ENCODE measurements at regions not wholly inside any gene's neighbourhood (a gene's known extent, or its start where the extent isn't known, plus 50 kb on each side); places are given as distances from the start of the nearest gene placed in this dataset.
"Not testable (repeated sequence)": the region's sequence is repeated elsewhere in the genome, so short reads cannot be mapped to it uniquely, and the experiment has no call there.

DNA sequence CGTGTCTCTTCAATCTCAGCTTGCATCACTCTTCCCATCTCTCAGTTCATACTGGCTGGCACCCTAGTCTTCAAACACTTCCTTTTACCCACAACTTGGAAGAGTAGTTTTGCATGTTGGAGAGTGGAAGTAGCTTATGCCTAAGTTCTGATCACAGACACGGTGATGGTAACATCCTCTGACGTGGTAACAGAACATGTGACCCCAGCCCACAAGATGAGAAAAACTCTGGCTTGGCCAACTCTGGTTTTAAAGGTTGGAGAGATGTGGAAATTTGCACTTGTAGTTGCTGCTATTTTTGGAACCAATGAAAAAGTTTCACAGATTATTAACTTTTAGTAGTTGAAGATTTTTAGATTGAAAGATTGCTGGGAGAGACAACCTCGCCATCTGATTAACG is 155.4 kb upstream of the SLC35G4 start:
- no peak for DNase-seq

DNA sequence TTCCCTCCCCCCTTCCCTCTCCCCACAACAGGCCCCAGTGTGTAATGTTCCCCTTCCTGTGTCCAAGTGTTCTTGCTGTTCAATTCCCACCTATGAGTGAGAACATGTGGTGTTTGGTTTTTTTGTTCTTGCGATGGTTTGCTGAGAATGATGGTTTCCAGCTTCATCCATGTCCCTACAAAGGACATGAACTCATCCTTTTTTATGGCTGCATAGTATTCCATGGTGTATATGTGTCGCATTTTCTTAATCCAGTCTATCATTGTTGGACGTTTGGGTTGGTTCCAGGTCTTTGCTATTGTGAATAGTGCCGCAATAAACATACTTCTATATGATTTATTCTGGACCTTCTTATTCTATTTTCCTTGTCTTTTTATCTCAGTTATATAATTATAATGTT is 165.2 kb upstream of the SLC35G4 start:
- not testable (repeated sequence) for DNase-seq

DNA sequence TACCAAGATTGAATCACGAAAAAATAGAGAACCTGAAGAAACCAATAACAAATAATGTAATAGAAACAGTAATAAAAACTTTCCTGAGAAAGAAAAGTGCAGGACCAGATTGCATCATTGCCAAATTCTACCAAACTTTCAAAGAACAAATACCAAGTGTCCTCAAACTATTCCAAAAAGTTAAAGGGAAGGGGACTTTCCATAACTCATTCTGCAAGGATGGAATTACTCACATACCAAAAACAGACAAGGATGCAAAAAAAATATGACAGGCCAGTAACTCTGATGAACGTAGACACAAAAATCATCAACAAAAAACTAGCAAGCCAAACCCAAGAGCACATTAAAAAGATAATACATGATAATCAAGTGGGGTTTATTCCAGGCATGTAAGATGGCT is 172.3 kb upstream of the SLC35G4 start:
- DNase-seq, result no peak

DNA sequence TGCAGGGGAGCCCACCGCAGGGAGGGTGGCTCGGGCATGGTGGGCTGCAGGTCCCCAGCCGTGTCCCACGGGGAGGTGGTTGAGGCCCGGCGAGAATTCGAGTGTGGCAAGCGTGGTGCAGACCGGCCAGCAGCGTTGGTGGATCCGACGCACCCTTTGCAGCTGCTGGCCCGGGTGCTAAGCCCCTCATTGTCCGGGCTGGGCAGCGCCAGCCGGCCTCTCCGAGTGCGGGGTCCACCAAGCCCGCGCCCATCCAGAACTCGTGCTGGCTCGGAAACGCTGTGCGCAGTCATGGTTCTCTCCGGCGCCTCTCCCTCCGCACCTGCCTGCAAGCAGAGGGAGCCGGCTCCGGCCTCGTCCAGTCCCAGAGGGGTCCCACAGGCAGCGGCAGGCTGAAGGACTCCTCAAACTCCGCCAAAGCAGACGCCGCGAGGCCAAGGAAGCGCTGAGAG is 177.0 kb upstream of the SLC35G4 start:
- DNase-seq, result no peak

DNA sequence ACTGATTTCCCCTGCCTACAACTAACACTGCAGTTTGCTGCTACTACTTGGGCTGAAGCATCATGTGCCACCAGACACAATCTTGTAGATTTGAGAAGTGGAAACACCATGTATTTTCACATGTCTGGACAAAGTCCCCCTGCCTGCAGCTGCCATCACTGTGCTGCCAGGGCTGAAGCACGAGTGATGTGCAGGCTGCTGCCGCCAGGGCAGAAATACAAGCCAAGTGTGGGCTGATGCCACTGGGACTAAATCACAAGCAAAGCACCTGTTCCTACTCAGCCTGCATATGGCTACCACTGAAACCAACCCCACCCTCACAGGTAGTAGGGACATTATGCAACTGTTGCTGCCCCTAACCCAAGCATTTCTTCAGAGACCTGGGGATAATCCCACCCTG is 179.5 kb upstream of the SLC35G4 start:
- no peak for DNase-seq

DNA sequence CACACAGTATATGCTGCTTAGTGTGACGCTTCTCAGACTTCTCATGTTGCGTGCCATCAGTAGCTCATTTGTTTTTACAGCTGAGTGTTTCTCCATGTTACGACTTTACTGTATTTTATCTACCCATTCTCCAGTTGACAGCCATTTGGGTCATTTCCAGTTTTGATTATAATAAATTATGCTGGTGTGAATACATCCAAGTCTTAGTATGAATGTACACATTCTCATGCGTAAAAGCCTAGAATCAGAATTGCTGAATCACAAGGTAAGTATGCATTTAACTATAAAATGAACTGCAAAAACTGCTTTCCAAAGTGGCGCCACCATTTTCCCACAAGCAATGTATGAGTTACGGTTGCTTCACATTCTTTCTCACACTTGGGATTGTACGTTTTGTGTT is 184.2 kb upstream of the SLC35G4 start:
- no peak for DNase-seq

DNA sequence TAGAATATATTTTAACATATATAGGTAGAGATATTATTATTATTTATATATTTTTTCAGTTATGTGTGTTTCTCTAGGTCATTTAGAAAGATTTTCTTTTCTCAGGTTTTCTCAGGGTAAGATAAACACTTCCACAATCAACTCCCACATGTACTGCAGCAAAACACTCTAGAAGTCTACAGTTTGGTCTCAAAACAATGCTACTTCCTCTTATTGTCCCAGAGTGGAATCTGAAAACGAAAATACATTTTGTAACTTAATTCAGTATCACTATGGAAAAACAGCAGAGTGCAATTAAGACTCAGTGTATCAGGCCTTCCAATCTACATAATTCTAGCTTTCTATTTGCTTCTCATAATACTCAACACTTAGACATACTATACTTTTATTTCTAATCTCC is 190.1 kb upstream of the SLC35G4 start:
- DNase-seq, result no peak

DNA sequence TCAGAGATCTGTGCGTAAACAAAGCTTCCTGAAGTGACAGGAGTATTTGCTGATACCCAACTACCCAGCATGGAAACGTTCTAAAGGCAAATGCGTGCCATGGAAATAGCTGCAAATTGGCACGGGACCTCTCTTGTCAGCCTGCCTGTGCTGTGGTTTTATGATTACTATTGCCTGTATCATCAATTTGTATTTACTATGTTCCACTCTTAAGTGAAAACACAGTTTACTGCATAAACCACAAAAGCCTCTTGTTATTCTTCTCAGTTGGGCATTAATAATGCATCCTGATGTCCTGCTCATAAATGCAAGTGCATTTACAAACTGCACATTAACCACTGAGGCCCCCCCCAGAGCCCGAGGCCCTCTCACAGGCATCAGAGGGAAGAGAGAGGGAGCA is 196.6 kb upstream of the SLC35G4 start:
- DNase-seq, result no peak

DNA sequence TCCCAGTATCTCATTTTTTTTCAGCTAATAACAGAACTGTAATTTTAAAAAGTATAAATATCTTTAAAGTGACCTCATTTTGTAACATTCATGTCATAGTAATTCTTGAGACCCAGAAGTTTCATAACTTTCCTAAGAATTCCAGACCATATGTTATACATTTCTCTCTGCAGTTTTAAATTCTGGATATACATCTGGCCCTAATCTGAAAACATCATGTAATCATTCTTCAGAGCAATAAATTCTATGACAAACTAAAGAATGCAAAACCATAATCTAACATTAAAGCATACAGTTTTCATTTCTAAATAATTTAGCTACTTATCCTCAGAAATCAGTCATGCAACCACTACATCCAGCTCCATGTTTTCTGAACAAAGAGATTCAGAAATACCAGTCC is 198.3 kb upstream of the SLC35G4 start:
- no peak for DNase-seq

DNA sequence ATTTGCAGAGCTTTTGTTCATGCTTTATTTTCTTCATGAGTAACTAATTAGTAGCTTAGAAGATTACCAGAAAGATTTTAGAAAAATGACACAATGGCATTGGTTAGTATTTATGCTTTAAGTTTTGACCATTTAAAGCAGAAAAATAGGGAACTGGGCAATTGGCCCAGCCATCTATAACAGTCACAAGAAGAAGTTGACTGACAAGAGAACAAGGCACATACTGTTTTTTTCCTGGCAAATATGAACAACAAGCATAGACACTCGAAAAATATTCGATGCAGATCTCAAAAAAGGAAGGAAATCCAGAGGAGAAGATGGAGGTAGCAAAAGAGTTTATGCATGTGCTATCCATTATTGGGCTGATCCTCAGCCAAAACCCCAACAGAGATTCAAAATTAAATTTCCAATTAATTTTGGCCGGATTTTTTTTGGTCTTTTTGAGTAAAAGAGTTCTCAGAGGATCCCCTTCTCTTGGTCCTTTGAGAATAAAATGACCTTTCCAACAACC is 200.8 kb upstream of the SLC35G4 start:
- DNase-seq, result no peak

DNA sequence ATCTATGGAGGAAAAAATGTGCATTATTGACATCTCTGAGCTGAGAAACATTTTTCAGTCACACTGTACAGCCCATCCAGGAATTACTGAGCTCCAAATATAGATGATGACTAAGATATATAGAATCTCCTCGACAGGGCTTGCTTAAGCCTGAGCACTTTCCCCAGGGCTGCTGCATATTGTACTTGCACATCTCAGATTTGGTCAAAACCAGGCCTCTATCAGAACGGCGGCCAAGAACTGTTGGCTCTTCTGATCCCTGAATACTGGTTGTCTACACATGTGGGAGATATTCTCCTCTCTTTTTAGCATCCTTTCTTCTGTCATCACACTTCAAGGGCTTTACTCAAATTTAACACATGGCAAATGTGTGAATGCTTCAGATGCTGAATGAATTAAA is 201.5 kb upstream of the SLC35G4 start:
- DNase-seq, result no peak

DNA sequence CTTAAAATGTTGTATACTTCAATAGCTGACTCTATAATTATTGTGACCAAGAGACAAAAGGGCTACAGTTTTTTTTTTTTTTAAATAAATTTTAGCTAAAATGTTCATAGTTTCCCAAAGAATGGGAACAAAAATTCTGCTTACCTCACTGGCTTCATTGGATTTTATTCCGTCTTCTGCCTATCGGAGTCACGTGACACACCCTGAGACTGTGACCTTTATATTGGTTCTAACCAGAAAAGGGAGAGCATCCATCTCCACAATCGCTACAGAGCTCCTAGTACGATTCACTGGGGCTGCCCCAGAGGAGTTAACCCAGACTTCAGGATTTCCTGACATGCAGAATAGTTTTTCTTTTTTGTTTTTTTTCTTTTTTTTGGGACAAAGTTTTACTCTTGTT is 203.6 kb upstream of the SLC35G4 start:
- DNase-seq, result no peak

DNA sequence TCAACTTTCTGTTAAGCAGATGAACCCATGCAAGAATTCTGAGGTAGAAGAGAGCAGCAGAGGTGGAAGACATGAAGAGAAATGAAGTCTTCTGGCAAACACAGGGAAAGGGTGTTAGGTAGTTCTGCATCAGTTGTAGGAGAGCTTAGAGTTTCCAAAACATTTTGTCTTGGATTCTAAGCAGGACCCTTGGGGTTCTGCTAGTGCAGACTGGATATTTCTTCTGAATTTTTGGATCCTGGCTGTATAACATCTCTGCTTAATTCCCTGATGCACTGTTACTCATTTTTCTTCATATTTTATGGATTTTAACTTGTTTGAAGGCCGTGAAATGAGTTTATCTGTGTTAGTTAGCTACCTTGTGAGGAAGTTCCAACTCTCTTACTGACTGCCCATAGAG is 208.7 kb upstream of the SLC35G4 start:
- DNase-seq, result no peak

DNA sequence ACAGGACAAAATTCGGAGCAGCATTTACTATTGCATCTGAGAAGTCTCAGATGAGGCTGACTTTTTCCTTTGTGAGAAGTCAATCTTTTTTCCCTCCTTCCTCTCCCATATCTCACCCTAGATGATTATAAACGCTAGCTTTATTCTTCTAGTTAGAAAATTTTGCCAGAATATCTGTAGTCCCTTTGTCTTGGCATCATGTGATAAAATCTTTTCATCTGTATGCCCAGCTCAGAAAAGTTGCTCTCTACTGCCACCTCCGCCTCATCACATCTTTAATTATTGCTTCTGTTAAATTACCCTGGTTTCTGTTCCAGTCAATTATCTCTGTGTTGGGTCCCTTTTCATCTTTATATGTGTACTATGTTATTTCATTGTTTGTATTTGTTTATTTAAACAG is 210.8 kb upstream of the SLC35G4 start:
- no peak for DNase-seq

DNA sequence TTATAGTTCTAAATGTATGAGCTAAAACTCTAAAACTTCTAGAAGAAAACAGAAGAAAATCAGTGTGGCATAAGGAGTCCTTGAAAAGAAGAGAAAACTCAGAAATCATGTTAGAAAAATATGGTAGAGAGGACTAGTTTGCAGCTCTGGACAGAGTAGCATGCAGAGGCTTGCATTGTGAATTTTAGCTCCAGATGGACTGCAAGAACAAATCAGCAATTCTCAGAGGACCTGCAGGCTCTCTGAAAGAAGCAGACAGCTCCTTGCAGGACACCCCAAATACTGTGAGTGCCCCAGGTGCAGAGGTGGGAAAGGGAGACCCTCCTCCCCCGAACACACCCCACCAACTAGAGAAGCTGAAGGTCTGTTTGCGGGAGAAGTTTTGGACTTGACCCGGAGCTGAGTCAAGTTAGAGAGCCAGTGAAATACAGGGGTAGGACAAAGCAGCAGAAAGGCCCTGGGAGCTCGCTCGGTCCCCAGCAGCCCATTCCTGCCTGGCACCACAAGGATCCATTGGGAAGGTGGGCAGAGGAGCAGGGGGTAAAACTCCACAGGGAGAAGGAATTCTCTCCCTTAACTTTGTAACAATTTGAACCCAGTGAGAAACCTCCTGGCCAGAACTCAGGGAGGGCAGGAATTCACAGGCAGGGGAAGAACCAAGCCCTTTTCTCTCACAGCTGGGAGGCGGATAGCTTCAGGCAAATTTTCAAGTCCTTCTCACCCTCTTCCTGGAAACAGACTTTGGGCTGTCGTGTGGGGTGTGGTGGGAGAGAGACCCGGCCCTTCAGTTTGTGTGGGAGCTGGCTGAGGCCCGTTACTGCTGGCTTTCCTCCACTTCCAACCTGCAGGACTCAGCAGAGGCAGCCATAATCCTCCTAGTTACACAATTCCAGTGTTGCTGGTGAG is 216.2 kb upstream of the SLC35G4 start:
- no peak for DNase-seq

DNA sequence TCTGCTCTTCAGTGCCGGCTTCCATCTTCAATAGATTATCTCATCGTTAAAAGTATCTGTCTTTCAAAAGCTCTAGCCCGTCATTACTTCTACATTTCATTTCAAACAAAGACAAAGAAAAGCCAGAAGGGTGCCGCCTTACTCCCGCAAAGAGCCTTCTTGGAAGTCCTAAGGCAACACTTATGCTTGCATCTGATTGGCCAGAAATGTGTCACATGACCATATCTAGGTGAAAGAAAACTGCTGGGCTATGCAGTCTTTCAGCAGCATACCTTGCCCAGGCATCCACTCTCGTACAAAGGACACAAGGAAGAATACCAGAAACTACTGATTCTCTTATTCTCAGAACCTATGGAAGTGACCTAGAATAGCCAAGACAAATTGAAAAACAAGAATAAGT is 217.1 kb upstream of the SLC35G4 start:
- no peak for DNase-seq

DNA sequence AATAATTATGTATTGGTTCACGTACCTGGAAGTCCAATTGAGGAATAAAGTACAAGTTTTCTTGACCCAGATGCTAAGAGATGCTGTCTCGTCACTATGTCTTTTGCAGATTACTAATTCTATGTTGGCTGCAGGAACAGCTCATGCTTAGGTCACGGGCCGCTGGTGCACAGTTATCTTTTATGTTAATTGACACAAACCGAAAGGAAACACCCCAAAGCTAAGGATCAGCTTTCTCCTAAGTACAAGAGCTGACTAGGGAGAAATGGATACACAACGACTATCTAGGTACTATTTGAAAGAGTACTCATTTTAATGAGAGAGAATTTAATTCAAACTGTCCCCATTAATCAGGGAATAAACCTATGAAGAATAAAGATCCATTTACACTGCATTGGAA is 217.7 kb upstream of the SLC35G4 start:
- DNase-seq, result no peak

DNA sequence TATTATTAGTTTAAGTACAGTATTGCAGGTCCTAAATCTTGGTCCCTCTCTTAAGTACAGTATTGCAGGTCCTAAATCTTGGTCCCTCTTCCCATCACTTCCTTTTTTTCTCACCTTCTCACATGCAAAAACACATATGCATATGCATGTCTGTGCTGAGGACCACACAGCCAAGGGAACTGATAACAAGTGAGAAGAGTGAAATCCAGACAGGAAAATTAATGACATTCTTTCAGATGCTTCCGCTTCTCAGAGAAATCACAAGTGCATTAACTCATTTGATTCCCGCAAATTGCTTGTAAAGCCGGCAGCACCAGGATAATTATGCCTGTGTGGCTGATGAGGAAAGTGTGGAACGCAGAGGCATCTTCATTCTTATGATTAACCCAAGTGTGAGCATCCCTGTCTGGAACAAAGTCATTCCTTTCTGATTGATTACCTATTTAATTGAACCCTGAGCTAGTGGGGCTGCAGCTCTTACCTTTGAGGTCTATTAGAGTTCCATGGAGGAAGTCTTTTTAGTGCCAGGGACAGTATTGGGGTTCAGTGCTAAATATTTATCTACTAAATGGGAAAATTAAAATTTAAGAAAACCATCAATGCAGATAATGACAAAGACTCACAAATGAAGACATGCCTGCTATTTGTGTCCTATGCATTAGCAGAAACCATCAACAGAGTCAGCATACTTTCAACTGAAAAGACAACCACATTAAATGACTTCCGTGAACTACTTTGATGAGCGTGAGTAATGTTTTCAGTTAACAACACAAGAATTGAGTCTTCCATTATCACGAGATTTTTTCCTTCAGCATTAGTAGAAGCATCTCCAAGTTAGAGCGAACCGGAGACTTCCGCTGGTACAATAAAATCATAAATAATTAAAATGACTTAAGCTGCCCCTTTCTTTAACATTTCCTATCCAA is 220.4 kb upstream of the SLC35G4 start:
- DNase-seq, result no peak

DNA sequence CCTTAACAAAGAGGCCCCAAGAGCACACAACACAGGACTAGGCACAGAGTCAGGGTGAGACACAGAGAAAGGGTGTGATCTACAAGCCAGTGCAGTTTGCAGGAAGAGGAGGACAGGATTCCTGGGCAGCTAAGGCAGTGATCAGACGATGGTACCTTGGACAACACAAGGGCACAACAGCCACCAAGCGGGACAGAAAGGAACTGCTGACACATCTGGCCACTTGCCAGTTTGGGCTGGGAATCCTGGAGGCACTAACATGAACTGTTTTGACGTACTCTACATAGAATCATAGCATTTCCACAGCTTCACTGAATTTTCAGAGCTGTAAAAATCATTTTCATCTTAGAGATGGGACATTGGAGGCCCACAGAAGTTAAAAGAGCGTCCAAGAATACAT is 221.5 kb upstream of the SLC35G4 start:
- no peak for DNase-seq

DNA sequence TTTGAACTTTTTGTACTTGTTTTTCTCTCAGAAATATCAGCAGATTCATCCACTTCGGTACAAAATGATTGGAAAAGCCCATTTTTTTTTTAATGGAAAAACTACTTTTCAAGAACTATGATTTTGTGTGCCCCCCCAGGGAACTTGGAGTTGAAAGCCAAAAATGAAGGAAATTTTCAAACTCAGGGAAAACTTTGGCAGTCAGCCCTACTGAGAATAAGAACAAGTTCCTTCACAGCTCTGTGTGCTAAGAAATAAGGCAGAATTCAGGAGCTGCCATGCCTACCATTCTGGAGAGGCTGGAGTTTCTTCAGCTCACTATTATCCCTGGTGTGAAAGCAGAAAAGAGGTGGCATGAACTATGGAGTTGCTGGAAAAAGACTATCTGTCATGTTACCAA is 226.0 kb upstream of the SLC35G4 start:
- no peak for DNase-seq

DNA sequence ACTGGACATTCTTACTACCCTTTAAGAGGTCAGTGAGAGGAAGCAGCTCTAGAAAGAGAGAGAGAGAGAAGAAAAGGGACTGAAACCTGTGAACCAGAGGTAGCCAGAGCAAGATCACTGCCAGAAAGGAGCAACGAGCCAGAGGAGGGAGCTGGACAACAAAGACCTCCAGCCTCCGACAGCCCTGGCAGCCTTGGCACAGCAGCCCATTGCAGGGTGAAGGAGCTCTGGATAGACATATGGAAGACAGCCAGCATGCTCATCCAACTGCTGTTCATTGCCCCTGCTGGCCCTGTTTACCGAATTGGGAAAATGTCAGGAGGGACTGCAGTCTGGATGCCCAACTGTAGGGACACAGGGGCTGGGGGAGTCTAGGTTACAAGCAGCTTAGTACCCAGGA is 228.4 kb upstream of the SLC35G4 start:
- DNase-seq, result no peak

DNA sequence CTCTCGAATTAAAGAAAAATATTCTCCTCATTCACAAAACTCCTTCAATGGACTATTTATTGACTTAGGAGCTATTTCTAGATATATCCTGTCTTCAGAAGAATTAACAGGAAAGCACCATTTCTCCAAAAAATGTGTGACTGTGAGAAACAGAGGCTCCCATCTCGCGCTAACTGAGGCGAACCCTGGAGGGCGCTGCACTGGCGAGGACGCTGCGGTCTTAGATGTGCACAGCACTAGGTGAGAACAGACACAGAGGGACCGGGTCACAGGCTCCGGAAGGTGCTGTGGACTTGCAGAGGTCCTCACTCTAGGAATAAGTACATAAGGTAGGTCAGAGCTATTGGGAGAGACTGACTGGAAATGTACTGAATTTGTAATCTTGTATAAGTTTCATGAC is 229.7 kb upstream of the SLC35G4 start:
- DNase-seq, result no peak

DNA sequence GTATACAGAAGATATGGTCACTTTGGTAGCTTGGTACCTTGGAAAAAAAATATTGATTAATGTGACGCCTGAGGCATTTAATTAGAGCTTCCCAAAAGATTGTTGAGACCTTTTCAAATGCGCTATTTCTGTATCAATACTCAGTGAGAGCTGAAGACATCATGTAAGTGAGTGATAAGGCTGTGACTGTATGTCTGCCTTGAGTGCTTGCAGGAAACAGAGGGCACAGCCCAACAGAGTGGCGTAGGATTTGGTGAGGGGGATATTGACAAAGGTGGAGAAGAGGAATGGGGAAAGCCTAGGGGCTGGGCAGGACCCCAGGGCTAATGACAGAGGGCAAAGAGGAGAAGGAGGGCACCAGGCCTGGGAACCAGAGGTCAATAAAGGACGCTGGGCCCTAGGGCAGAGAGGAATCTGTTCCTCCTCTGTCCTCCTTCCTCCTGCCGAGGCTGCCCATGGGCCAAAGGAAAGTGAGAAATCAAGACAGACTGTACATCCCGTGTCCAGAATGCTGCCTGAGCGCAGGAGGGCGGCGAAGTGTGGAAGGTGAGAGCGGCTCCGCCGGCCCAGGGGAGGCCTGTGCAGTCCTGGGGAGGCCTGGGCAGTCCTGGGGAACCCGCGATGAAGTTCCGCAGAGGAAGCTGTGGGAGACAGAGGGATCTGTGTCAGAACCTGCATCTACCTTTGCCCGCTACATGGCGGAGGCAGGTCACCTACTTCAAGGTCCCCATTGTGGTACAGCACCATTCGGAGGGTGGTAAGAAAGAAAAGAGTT is 228.6 kb upstream of the PIEZO2 start:
- no peak for DNase-seq
